ENCODE measurements at regions not wholly inside any gene's neighbourhood (a gene's known extent, or its start where the extent isn't known, plus 50 kb on each side); places are given as distances from the start of the nearest gene placed in this dataset.

GRCh38 chr9:68643901-68644809 lies 60.9 kb upstream of the PIP5K1B start:
- Mint-ChIP-seq H3K9me3 (no peaks in the 10 kb centered on the region), H3K4me3 (peak overlapping the region; percentile 73), H3K4me1 (peaks cover 93% of the 10 kb centered on the region), H3K27me3 (no peaks in the 10 kb centered on the region), H3K36me3 (ENCODE audit: low read depth) (no peaks in the 10 kb centered on the region), H3K27ac (peak overlapping the region; percentile 94)
- ATAC-seq (ENCODE audit: low read depth) = peak; percentile 63
- POLR2A ChIA-PET = interaction anchor here (0.7 to 1.2 kb wide), 5 partner anchors 20 to 66 kb away, joined by 3 to 11 read pairs (median 3); partner anchors contain the start of gene PIP5K1B
- peak; percentile 31 for DNase-seq
- CTCF ChIA-PET = interaction anchor here (0.9 to 1.8 kb wide), 4 partner anchors 14 to 61 kb away, joined by 3 to 9 read pairs (median 4); partner anchors contain the start of gene PIP5K1B
- TF ChIP-seq CTCF (IDR thresholded peaks at IDR 0.05) = no peak
- intact Hi-C loops (cut with micrococcal nuclease) = loop anchor here (1.0 to 10.0 kb wide), 6 partner anchors 9 to 1771 kb away; partner anchors contain the start of genes KLF9 and PTAR1

DNA sequence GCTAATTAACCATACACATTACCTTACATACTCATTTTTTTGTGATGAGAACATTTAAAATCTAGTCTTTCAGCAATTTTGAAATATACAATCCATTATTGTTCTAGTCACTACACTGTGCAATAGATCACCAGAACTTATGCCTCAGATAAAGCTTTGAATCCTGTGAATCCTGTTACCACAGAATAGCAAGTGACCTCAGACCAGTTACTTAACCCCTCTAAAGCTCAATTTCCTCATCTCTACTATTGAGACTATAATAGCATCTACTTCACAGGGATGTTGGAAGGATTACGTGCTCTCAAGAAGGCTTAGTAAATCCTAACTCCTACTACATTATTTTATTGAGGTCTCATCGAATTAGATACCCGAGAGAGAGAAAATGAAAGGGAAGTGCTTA lies 60.2 kb upstream of the PIP5K1B start:
- POLR2A ChIA-PET = no interaction called here
- peak overlapping the region; percentile 94 for H3K27ac Mint-ChIP-seq
- DNase-seq (no peak), ATAC-seq (ENCODE audit: low read depth) (no peak)
- H3K9me3 Mint-ChIP-seq = no peaks in the 10 kb centered on the region
- no peaks in the 10 kb centered on the region for H3K27me3 Mint-ChIP-seq
- no peaks in the 10 kb centered on the region for H3K36me3 Mint-ChIP-seq (ENCODE audit: low read depth)
- peaks cover 92% of the 10 kb centered on the region for H3K4me1 Mint-ChIP-seq
- intact Hi-C loops (cut with micrococcal nuclease) = loop anchor here (1.0 to 10.0 kb wide), 6 partner anchors 8 to 1770 kb away; partner anchors contain the start of genes KLF9 and PTAR1
- no peak for TF ChIP-seq CTCF (IDR thresholded peaks at IDR 0.05)
- CTCF ChIA-PET = interaction anchor here (1.2 to 1.8 kb wide), 3 partner anchors 9 to 60 kb away, joined by 3 to 9 read pairs (median 3); partner anchors contain the start of gene PIP5K1B
- peak overlapping the region; percentile 52 for H3K4me3 Mint-ChIP-seq

DNA sequence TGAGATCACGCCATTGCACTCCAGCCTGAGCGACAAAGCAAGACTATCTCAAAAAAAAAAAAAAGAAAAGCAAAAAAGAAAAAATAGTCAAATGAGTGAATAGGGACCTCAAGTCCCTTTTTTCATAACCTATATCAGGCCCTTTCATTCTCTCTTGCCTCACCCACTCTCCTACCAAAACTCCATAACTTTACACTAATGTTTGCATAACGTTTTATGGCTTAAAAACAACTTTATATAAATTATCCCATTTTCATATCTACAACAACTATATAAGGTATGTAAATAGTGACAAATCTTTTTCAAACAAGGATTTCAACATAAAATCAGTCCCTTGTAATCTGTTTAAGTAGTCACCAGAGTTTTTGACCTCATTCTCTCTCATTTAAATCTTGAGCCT lies 56.9 kb upstream of the PIP5K1B start:
- ChIA-PET POLR2A (interaction anchor here (1.5 kb wide), 1 partner anchor 8 kb away, joined by 6 read pairs; no protein-coding TSS in a partner anchor), CTCF (interaction anchor here (1.9 kb wide), 1 partner anchor 12 kb away, joined by 5 read pairs; no protein-coding TSS in a partner anchor)
- H3K27ac Mint-ChIP-seq = peak overlapping the region; percentile 30
- intact Hi-C loops (cut with micrococcal nuclease) = loop anchor here (10.0 kb wide), 2 partner anchors 1117 to 1767 kb away; partner anchors contain the start of genes KLF9 and PTAR1
- peaks cover 91% of the 10 kb centered on the region for H3K4me1 Mint-ChIP-seq
- no peak for TF ChIP-seq CTCF (IDR thresholded peaks at IDR 0.05)
- no peak for ATAC-seq (ENCODE audit: low read depth)
- no peaks in the 10 kb centered on the region for H3K9me3 Mint-ChIP-seq
- no peaks in the 10 kb centered on the region for H3K36me3 Mint-ChIP-seq (ENCODE audit: low read depth)
- H3K4me3 Mint-ChIP-seq = no peak overlapping the region
- no peak for DNase-seq
- no peaks in the 10 kb centered on the region for H3K27me3 Mint-ChIP-seq

DNA sequence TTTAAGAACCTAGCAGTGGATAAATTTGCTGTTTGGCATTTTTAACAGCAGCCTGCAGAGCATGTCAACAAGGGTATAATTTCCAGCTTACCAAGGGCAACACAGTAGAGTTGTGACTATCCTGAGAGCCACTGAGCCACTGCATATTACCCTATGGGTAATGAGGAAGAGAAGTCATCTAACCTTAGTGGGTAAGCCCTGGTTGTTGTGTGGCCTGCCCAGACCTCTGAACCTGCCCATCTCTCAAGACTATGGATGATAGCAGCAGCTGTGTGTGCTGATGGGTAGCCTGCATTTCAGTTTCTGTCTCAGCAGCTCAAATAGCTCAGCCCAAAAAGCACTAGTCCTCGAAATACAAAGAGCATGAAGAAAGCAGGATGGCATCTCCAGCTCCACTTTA lies 56.1 kb upstream of the PIP5K1B start:
- Mint-ChIP-seq H3K27ac (peak overlapping the region; percentile 30), H3K36me3 (ENCODE audit: low read depth) (no peaks in the 10 kb centered on the region), H3K4me3 (peak overlapping the region; percentile 35), H3K9me3 (no peaks in the 10 kb centered on the region), H3K4me1 (peaks cover 91% of the 10 kb centered on the region), H3K27me3 (no peaks in the 10 kb centered on the region)
- no peak for TF ChIP-seq CTCF (IDR thresholded peaks at IDR 0.05)
- ATAC-seq (ENCODE audit: low read depth) (peak; percentile 49), DNase-seq (no peak)
- POLR2A ChIA-PET = interaction anchor here (1.5 kb wide), 1 partner anchor 8 kb away, joined by 6 read pairs; no protein-coding TSS in a partner anchor
- CTCF ChIA-PET = interaction anchor here (1.9 kb wide), 1 partner anchor 13 kb away, joined by 5 read pairs; no protein-coding TSS in a partner anchor
- intact Hi-C loops (cut with micrococcal nuclease) = loop anchor here (10.0 kb wide), 2 partner anchors 1116 to 1766 kb away; partner anchors contain the start of genes KLF9 and PTAR1

Measured in activated B cell treated with CpG ODN at 0.5 μM for 24 hours (primary cell).